ENCODE measurements at regions not wholly inside any gene's neighbourhood (a gene's known extent, or its start where the extent isn't known, plus 50 kb on each side); places are given as distances from the start of the nearest gene placed in this dataset.

DNA sequence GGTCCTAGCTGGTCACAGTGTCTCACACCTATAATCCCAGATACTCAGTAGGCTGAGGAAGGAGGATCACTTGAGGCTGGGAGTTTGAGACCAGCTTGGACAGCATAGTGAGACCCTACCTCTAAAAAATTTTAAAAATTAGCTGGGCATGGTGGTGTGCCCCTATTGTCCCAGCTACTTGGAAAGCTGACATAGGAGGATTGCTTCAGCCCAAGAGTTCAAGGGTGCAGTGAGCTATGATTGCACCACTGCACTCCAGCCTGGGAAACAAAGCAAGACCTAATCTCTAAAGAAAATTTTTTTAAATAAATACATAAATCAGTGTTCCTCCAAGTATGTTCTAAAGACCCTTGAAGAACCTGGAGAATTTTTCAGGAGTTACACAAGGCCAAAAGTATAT, 50.6 kb upstream of the GNAO1 start:
- Histone ChIP-seq H3K27me3 (no peaks in the 10 kb centered on the region), H3K4me1 (no peaks in the 10 kb centered on the region), H3K4me3 (no peak overlapping the region), H3K36me3 (ENCODE audit: low read depth, missing control alignments) (no peaks in the 10 kb centered on the region), H3K9me3 (no peaks in the 10 kb centered on the region), H3K27ac (no peak overlapping the region)
- TF ChIP-seq, protein P1, sequence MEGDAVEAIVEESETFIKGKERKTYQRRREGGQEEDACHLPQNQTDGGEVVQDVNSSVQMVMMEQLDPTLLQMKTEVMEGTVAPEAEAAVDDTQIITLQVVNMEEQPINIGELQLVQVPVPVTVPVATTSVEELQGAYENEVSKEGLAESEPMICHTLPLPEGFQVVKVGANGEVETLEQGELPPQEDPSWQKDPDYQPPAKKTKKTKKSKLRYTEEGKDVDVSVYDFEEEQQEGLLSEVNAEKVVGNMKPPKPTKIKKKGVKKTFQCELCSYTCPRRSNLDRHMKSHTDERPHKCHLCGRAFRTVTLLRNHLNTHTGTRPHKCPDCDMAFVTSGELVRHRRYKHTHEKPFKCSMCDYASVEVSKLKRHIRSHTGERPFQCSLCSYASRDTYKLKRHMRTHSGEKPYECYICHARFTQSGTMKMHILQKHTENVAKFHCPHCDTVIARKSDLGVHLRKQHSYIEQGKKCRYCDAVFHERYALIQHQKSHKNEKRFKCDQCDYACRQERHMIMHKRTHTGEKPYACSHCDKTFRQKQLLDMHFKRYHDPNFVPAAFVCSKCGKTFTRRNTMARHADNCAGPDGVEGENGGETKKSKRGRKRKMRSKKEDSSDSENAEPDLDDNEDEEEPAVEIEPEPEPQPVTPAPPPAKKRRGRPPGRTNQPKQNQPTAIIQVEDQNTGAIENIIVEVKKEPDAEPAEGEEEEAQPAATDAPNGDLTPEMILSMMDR (IDR thresholded peaks at IDR 0.05): no peak
- TF ChIP-seq POLR2A (IDR thresholded peaks at IDR 0.05): no peak
- no peak for DNase-seq
- intact Hi-C loops (cut with DNase I; ENCODE audit: low total_unique reads): no loop called here

DNA sequence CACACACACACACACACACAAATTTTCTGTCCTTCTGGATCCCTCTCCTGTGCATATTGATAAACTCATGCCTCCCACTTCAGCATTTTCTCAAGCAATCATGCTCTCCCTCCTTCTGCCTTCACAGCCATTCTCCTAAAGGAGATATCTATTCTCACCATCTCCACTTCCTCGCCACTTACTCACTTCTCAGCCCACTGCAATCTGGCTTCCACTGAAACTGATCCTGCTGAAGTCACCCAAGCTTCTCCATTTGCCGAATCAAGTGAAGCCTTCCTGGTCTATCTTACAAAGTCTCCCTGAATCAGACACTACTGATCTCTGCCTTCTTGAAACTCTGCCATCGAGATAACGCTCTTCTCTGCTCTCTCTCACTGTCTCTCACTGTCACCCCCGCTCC, 54.0 kb upstream of the GNAO1 start:
- Histone ChIP-seq H3K4me1 (no peaks in the 10 kb centered on the region), H3K36me3 (ENCODE audit: low read depth, missing control alignments) (no peaks in the 10 kb centered on the region), H3K27ac (no peak overlapping the region), H3K27me3 (no peaks in the 10 kb centered on the region), H3K9me3 (no peaks in the 10 kb centered on the region), H3K4me3 (no peak overlapping the region)
- WGBS, 2 donors: 81 to 87% methylated on average over 5 of the region's 5 CpGs
- DNase-seq: no peak
- TF ChIP-seq, protein P1 (IDR thresholded peaks at IDR 0.05): no peak
- no peak for TF ChIP-seq POLR2A (IDR thresholded peaks at IDR 0.05)
- intact Hi-C loops (cut with DNase I; ENCODE audit: low total_unique reads): no loop called here

DNA sequence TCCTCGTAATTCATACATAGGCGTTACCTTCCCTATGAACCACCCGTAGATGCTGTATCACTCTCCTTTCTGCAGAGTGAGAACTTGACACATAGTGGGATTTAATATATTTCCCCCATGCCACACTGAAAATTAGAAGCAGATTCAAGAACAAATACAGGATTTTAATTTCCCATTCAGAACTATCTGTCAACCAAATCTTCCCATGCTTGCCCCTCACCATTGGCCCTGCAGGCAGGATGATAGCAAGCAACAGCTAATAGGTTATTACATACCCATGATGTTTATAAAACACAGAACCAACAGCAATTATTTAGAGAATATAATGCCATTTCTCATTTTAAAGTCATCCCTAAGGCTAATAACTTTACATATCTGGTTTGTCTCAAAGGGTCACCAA, 55.0 kb upstream of the GNAO1 start:
- intact Hi-C loops (cut with DNase I; ENCODE audit: low total_unique reads): no loop called here
- 94 to 98% methylated on average over 2 to 3 of the region's 3 CpGs for WGBS, 2 donors

DNA sequence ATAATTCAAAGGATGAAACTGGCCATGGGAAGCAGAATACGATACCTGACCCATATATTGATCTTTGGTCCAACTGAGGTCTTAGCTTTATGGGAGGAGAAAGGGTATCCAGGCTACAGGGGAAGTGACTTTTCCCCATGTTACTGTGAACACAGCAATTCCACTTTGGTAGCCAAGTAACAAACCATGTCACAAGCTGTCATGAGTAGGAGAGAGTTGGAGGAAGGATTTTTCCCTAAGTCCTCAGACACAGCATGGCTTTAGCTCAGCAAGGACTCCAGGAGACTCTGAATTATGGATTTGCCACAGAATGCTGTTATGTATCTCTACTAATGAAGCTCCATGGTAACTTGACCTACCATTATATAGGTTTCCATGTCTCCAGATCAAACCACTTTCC, 56.5 kb upstream of the GNAO1 start:
- 55 to 85% methylated on average over 1 of the region's 1 CpG for WGBS, 2 donors
- intact Hi-C loops (cut with DNase I; ENCODE audit: low total_unique reads): no loop called here
- Histone ChIP-seq H3K4me3 (no peak overlapping the region), H3K9me3 (no peaks in the 10 kb centered on the region), H3K36me3 (ENCODE audit: low read depth, missing control alignments) (no peaks in the 10 kb centered on the region), H3K4me1 (no peaks in the 10 kb centered on the region), H3K27ac (no peak overlapping the region), H3K27me3 (no peaks in the 10 kb centered on the region)
- DNase-seq: no peak
- TF ChIP-seq, protein P1 (IDR thresholded peaks at IDR 0.05): no peak
- no peak for TF ChIP-seq POLR2A (IDR thresholded peaks at IDR 0.05)

More for the DNA sequence above, 55.0 kb upstream of the GNAO1 start:
- no peak for DNase-seq
- Histone ChIP-seq H3K4me3 (no peak overlapping the region), H3K27me3 (no peaks in the 10 kb centered on the region), H3K36me3 (ENCODE audit: low read depth, missing control alignments) (no peaks in the 10 kb centered on the region), H3K4me1 (no peaks in the 10 kb centered on the region), H3K27ac (no peak overlapping the region), H3K9me3 (no peaks in the 10 kb centered on the region)
- TF ChIP-seq POLR2A (IDR thresholded peaks at IDR 0.05): no peak
- TF ChIP-seq, protein P1 (IDR thresholded peaks at IDR 0.05): no peak

DNA sequence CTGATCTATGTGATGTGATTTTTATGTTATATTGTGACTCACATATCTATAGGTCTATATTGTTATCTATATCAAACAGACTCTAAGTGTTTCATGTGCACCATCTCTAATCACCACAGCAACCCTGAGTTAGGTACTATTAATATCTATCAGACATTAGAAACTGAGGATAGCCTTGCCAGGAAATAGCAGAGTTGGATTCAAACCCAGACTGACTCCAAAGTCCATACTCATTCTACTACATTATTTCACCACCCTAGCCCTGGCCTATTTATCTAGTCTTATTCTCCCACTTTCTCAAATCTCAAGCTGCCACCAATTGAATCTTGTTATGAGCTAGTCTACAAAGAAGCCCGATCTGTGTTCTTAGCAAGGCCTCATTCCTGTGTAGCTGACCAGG, 65.4 kb upstream of the GNAO1 start:
- TF ChIP-seq POLR2A (IDR thresholded peaks at IDR 0.05): no peak
- TF ChIP-seq, protein P1 (IDR thresholded peaks at IDR 0.05): no peak
- no peak overlapping the region for H3K4me3 ChIP-seq
- DNase-seq: no peak
- H3K27ac ChIP-seq: no peak overlapping the region
- no peaks in the 10 kb centered on the region for H3K36me3 ChIP-seq (ENCODE audit: low read depth, missing control alignments)
- intact Hi-C loops (cut with DNase I; ENCODE audit: low total_unique reads): no loop called here
- no peaks in the 10 kb centered on the region for H3K4me1 ChIP-seq
- H3K9me3 ChIP-seq: no peaks in the 10 kb centered on the region
- 93 to 100% methylated on average over 1 of the region's 1 CpG for WGBS, 2 donors
- no peaks in the 10 kb centered on the region for H3K27me3 ChIP-seq
